AG04449 (cell line): ENCODE measurements at regions not wholly inside any gene's neighbourhood (a gene's known extent, or its start where the extent isn't known, plus 50 kb on each side); places are given as distances from the start of the nearest gene placed in this dataset.

Experiments used
- CTCF ChIA-PET: fragments of 350-600 bp; formaldehyde crosslinking; extraction: SDS; loops from one replicate; lab custom pipeline; 2021; ENCODE audit warnings: antibody characterized with exemption; lab: Yijun Ruan, JAX
- POLR2A ChIA-PET: fragments of 400-600, 350-600 bp; formaldehyde crosslinking; extraction: SDS; loops from one replicate; lab custom pipeline; 2020; ENCODE audit warnings: antibody characterized with exemption, inconsistent platforms; lab: Yijun Ruan, JAX
- DNase-seq: peaks from one replicate; pipeline ENCODE4 v3.0.0-alpha.2; 2010; ENCODE audit warnings: low read depth, low spot score
- H3K4me3 ChIP-seq: 2 replicates; pipeline ENCODE4 v1.5.1; 2011; ENCODE audit warnings: low read depth, mild to moderate bottlenecking, control low read depth, low read length
- CTCF ChIP-seq: IDR thresholded peaks from one replicate; pipeline ENCODE4 v1.5.1; 2011; ENCODE audit warnings: mild to moderate bottlenecking, moderate library complexity, low read length, control low read depth, inconsistent platforms; ENCODE audit not compliant: insufficient read depth; ENCODE audit errors: missing control alignments

GRCh38 chr10:83806717-83807116, 332.6 kb upstream of the GHITM start:
- POLR2A ChIA-PET: no interaction called here
- TF ChIP-seq CTCF: no peak
- CTCF ChIA-PET: no interaction called here
- no peak overlapping the region for H3K4me3 ChIP-seq
- no peak for DNase-seq

- TF ChIP-seq CTCF: no peak
- H3K4me3 ChIP-seq: no peak overlapping the region
- ChIA-PET CTCF (no interaction called here), POLR2A (no interaction called here)
- no peak for DNase-seq
Observed at GRCh38 chr10:83809001-83809400, 330.3 kb upstream of the GHITM start.

- CTCF ChIA-PET: no interaction called here
- POLR2A ChIA-PET: no interaction called here
- no peak overlapping the region for H3K4me3 ChIP-seq
- TF ChIP-seq CTCF: no peak
- no peak for DNase-seq
Observed at GRCh38 chr10:83816942-83817341, 322.4 kb upstream of the GHITM start.

- ChIA-PET POLR2A (no interaction called here), CTCF (no interaction called here)
- no peak overlapping the region for H3K4me3 ChIP-seq
- DNase-seq: no peak
- no peak for TF ChIP-seq CTCF
Observed at GRCh38 chr10:83817797-83818196, 321.5 kb upstream of the GHITM start.

- POLR2A ChIA-PET: no interaction called here
- TF ChIP-seq CTCF: no peak
- no peak overlapping the region for H3K4me3 ChIP-seq
- CTCF ChIA-PET: no interaction called here
- DNase-seq: no peak
Observed at GRCh38 chr10:83819609-83820008, 319.7 kb upstream of the GHITM start.

GRCh38 chr10:83820033-83820432, 319.3 kb upstream of the GHITM start:
- ChIA-PET CTCF (no interaction called here), POLR2A (no interaction called here)
- TF ChIP-seq CTCF: no peak
- no peak overlapping the region for H3K4me3 ChIP-seq
- DNase-seq: no peak

- CTCF ChIA-PET: no interaction called here
- no peak overlapping the region for H3K4me3 ChIP-seq
- no peak for DNase-seq
- TF ChIP-seq CTCF: no peak
- POLR2A ChIA-PET: no interaction called here
Observed at GRCh38 chr10:83824099-83824498, 315.2 kb upstream of the GHITM start.
